ENCODE measurements at regions not wholly inside any gene's neighbourhood (a gene's known extent, or its start where the extent isn't known, plus 50 kb on each side); places are given as distances from the start of the nearest gene placed in this dataset.

- H3K27me3 ChIP-seq = no peaks in the 10 kb centered on the region
- H3K4me3 ChIP-seq = no peak overlapping the region
- DNase-seq (no peak), ATAC-seq (ENCODE audit: low FRiP score in 2 of 2) (no peak)
- H3K36me3 ChIP-seq = no peaks in the 10 kb centered on the region
- WGBS, 2 donors = 71 to 74% methylated on average over 5 of the region's 5 CpGs
- TF ChIP-seq POLR2AphosphoS5 (IDR thresholded peaks at IDR 0.05) = no peak
- TF ChIP-seq CTCF (IDR thresholded peaks at IDR 0.05) = no peak
- no peak for TF ChIP-seq EP300 (IDR thresholded peaks at IDR 0.05)
- no peak for TF ChIP-seq POLR2A (IDR thresholded peaks at IDR 0.05)
- H3K27ac ChIP-seq = peak overlapping the region in 2 of 4 donors; percentile 9 to 17
- no peaks in the 10 kb centered on the region for H3K9me3 ChIP-seq
- H3K4me1 ChIP-seq = peaks cover 5 to 19% (median 13%) of the 10 kb centered on the region in 4 donors
Observed at GRCh38 chr5:96340357-96340756, 92.7 kb downstream of the PCSK1 start.

- ATAC-seq (ENCODE audit: low FRiP score in 2 of 2) = no peak
- peaks cover 5 to 19% (median 13%) of the 10 kb centered on the region in 4 donors for H3K4me1 ChIP-seq
- no peak overlapping the region for H3K4me3 ChIP-seq
Observed at GRCh38 chr5:96339862-96340261, 93.2 kb downstream of the PCSK1 start.

GRCh38 chr5:96338624-96339415 lies 94.2 kb downstream of the PCSK1 start:
- Histone ChIP-seq H3K27me3 (no peaks in the 10 kb centered on the region), H3K9me3 (no peaks in the 10 kb centered on the region), H3K36me3 (no peaks in the 10 kb centered on the region), H3K4me3 (no peak overlapping the region), H3K27ac (peak overlapping the region; percentile 13 to 66 (median 31)), H3K4me1 (peaks cover 5 to 19% (median 13%) of the 10 kb centered on the region in 4 donors)
- WGBS, 2 donors = 47 to 65% methylated on average over 6 of the region's 6 CpGs
- ATAC-seq (ENCODE audit: low FRiP score in 2 of 2) = no peak
- no peak for DNase-seq
- TF ChIP-seq POLR2AphosphoS5 (IDR thresholded peaks at IDR 0.05) (peak; percentile 12 to 44), EP300 (IDR thresholded peaks at IDR 0.05) (peak in 2 of 4 donors; percentile 9 to 57), POLR2A (IDR thresholded peaks at IDR 0.05) (no peak)

More at GRCh38 chr5:96339862-96340261, 93.2 kb downstream of the PCSK1 start:
- H3K9me3 ChIP-seq = no peaks in the 10 kb centered on the region
- DNase-seq = no peak
- H3K27me3 ChIP-seq = no peaks in the 10 kb centered on the region
- TF ChIP-seq CTCF (IDR thresholded peaks at IDR 0.05) (no peak), EP300 (IDR thresholded peaks at IDR 0.05) (no peak), POLR2AphosphoS5 (IDR thresholded peaks at IDR 0.05) (no peak), POLR2A (IDR thresholded peaks at IDR 0.05) (no peak)
- peak overlapping the region in 3 of 4 donors; percentile 9 to 66 (median 30) for H3K27ac ChIP-seq
- no peaks in the 10 kb centered on the region for H3K36me3 ChIP-seq
- WGBS, 2 donors = 76 to 90% methylated on average over 3 of the region's 3 CpGs

- Histone ChIP-seq H3K27ac (peak overlapping the region in 3 of 4 donors; percentile 35 to 66 (median 49)), H3K36me3 (no peaks in the 10 kb centered on the region), H3K27me3 (no peaks in the 10 kb centered on the region), H3K4me1 (peaks cover 5 to 19% (median 13%) of the 10 kb centered on the region in 4 donors), H3K4me3 (no peak overlapping the region), H3K9me3 (no peaks in the 10 kb centered on the region)
- ATAC-seq (ENCODE audit: low FRiP score in 2 of 2) (no peak), DNase-seq (no peak)
- 43 to 60% methylated on average over 2 of the region's 2 CpGs for WGBS, 2 donors
- TF ChIP-seq POLR2A (IDR thresholded peaks at IDR 0.05) (no peak), POLR2AphosphoS5 (IDR thresholded peaks at IDR 0.05) (no peak), CTCF (IDR thresholded peaks at IDR 0.05) (no peak), EP300 (IDR thresholded peaks at IDR 0.05) (no peak)
Observed at GRCh38 chr5:96338091-96338490, 95.0 kb downstream of the PCSK1 start.

- TF ChIP-seq POLR2AphosphoS5 (IDR thresholded peaks at IDR 0.05) (no peak), CTCF (IDR thresholded peaks at IDR 0.05) (no peak), EP300 (IDR thresholded peaks at IDR 0.05) (no peak), POLR2A (IDR thresholded peaks at IDR 0.05) (no peak)
- 83% methylated on average over 4 of the region's 4 CpGs for WGBS, 2 donors
- Histone ChIP-seq H3K4me1 (peaks cover 5 to 19% (median 13%) of the 10 kb centered on the region in 4 donors), H3K4me3 (no peak overlapping the region), H3K27ac (peak overlapping the region in 3 of 4 donors; percentile 35 to 66 (median 66)), H3K27me3 (no peaks in the 10 kb centered on the region), H3K36me3 (no peaks in the 10 kb centered on the region), H3K9me3 (no peaks in the 10 kb centered on the region)
- ATAC-seq (ENCODE audit: low FRiP score in 2 of 2) = peak in 1 of 2 donors; percentile 51
- DNase-seq = no peak
Observed at GRCh38 chr5:96337048-96337781, 95.8 kb downstream of the PCSK1 start.
